ENCODE measurements at regions not wholly inside any gene's neighbourhood (a gene's known extent, or its start where the extent isn't known, plus 50 kb on each side); places are given as distances from the start of the nearest gene placed in this dataset.

DNA sequence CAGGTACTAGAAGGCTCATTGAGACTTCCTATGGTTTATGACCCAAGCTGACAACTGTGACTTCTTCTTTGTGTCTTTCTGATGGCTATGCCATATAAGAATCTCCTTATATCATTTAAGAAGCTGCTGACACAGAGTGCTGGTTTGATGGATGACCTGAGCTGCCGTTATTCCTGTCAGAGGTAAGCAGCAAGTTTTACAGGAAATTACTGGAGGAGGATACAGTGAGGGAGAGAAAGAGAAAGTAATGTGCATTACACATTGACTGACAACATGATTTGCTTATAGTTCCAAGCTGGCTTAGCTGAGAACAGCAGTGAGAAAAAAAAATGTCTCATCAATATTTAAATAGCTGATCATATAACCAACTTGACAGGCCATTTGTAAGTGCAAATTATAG is 981.4 kb downstream of the FSCB start:
- TF ChIP-seq RAD21 (IDR thresholded peaks at IDR 0.05; ENCODE audit: low read length) (no peak), BHLHE40 (IDR thresholded peaks at IDR 0.05; ENCODE audit: low read depth, low read length) (no peak), MAZ (IDR thresholded peaks at IDR 0.05; ENCODE audit: borderline replicate concordance, low read depth, low read length) (no peak), CEBPB (IDR thresholded peaks at IDR 0.05; ENCODE audit: low read depth, low read length) (no peak), ELK1 (IDR thresholded peaks at IDR 0.05; ENCODE audit: borderline replicate concordance, low read depth, low read length) (no peak), CHD1 (IDR thresholded peaks at IDR 0.05; ENCODE audit: low read depth, low read length) (no peak), MXI1 (IDR thresholded peaks at IDR 0.05; ENCODE audit: borderline replicate concordance, low read depth, low read length) (no peak), CTCF (conservative IDR thresholded peaks at IDR 0.05; ENCODE audit: low read depth, low read length) (no peak), RCOR1 (IDR thresholded peaks at IDR 0.05; ENCODE audit: insufficient replicate concordance, low read length) (no peak), POLR2A (IDR thresholded peaks at IDR 0.05; ENCODE audit: low read depth, low read length) (no peak), RFX5 (IDR thresholded peaks at IDR 0.05; ENCODE audit: low read depth, low read length) (no peak), FOS (IDR thresholded peaks at IDR 0.05; ENCODE audit: low read depth, low read length) (no peak), NFE2L2 (IDR thresholded peaks at IDR 0.05; ENCODE audit: low read depth, low read length) (no peak), MAFK (IDR thresholded peaks at IDR 0.05; ENCODE audit: low read depth, low read length) (no peak), SMC3 (IDR thresholded peaks at IDR 0.05; ENCODE audit: low read depth, low read length) (no peak)
- TF ChIP-seq, protein P1, sequence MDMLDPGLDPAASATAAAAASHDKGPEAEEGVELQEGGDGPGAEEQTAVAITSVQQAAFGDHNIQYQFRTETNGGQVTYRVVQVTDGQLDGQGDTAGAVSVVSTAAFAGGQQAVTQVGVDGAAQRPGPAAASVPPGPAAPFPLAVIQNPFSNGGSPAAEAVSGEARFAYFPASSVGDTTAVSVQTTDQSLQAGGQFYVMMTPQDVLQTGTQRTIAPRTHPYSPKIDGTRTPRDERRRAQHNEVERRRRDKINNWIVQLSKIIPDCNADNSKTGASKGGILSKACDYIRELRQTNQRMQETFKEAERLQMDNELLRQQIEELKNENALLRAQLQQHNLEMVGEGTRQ (IDR thresholded peaks at IDR 0.05; ENCODE audit: low read depth, low read length), result no peak
- no peaks in the 10 kb centered on the region for H4K20me1 ChIP-seq (ENCODE audit: insufficient read depth, low read length)
- H3K14ac ChIP-seq (replicated peaks; ENCODE audit: low read depth, low read length), result no peak overlapping the region
- H3K18ac ChIP-seq (ENCODE audit: low read depth, low read length), result no peak overlapping the region
- WGBS, 2 experiments (ENCODE audit: extremely low coverage in 2 of 2, insufficient read length in 1 of 2), result no CpG with 5 or more reads among the region's 1 CpG
- no peak overlapping the region for H4K5ac ChIP-seq (ENCODE audit: low read depth, low read length)
- POLR2A ChIA-PET (ENCODE audit: unreplicated experiment), result no interaction called here
- no peak overlapping the region for H3K56ac ChIP-seq (ENCODE audit: extremely low read depth, insufficient read depth, low read length)
- in situ Hi-C loops (cut with MboI; ENCODE audit: low sequenced_read_pairs) (no loop called here), dilution Hi-C loops (cut with HindIII; ENCODE audit: low sequenced_read_pairs, unreplicated experiment) (no loop called here), intact Hi-C loops (cut with micrococcal nuclease) (no loop called here)
- no peak overlapping the region for H3K27ac ChIP-seq (ENCODE audit: insufficient read depth, low read length)
- H3K9me3 ChIP-seq (ENCODE audit: control insufficient read depth, insufficient read depth, low read length), result no peaks in the 10 kb centered on the region
- H2AK9ac ChIP-seq (replicated peaks; ENCODE audit: low read depth, low read length, poor library complexity), result no peak overlapping the region
- H3K36me3 ChIP-seq (ENCODE audit: control insufficient read depth, insufficient read depth, low read length), result no peaks in the 10 kb centered on the region
- H3K23ac ChIP-seq (ENCODE audit: low read depth, low read length), result no peak overlapping the region
- no peak overlapping the region for H2BK15ac ChIP-seq (ENCODE audit: low read depth, low read length)
- DNase-seq (no peak), ATAC-seq (ENCODE audit: low read depth) (no peak)
- no peak overlapping the region for H3K4ac ChIP-seq (ENCODE audit: low read depth, low read length)
- no peaks in the 10 kb centered on the region for H3K4me1 ChIP-seq (ENCODE audit: control insufficient read depth, insufficient read depth, low read length)
- no peak overlapping the region for H2BK5ac ChIP-seq (ENCODE audit: low read depth, low read length, poor library complexity, severe bottlenecking)
- H2AK5ac ChIP-seq (ENCODE audit: low read depth, low read length), result no peak overlapping the region
- no peak overlapping the region for H4K8ac ChIP-seq (ENCODE audit: low read depth in 2 of 2, low read length in 2 of 2)
- no peaks in the 10 kb centered on the region for H3K9me1 ChIP-seq (ENCODE audit: insufficient read depth, low read length)
- no peak overlapping the region for H2AFZ ChIP-seq (replicated peaks; ENCODE audit: low read length, poor library complexity)
- H3K27me3 ChIP-seq (ENCODE audit: control insufficient read depth, insufficient read depth, low read length), result no peaks in the 10 kb centered on the region
- CTCF ChIA-PET, result no interaction called here
- H3K9ac ChIP-seq (ENCODE audit: low read depth, low read length), result no peak overlapping the region
- no TSS peak for BruUV-seq (replicated peaks)
- H3K4me2 ChIP-seq (ENCODE audit: low read depth, low read length), result no peak overlapping the region
- H3K79me1 ChIP-seq (ENCODE audit: low read depth in 1 of 2, low read length in 2 of 2), result no peaks in the 10 kb centered on the region
- H4K91ac ChIP-seq (ENCODE audit: insufficient read depth, low read depth, low read length), result no peak overlapping the region
- H2BK120ac ChIP-seq (ENCODE audit: low read depth, low read length), result no peak overlapping the region
- no peak overlapping the region for H2BK20ac ChIP-seq (ENCODE audit: low read depth, low read length)
- no peak overlapping the region for H3K4me3 ChIP-seq (ENCODE audit: insufficient read depth, low read depth, low read length)
